Left ventricle myocardium inferior (tissue), 1 donor: ENCODE measurements at regions not wholly inside any gene's neighbourhood (a gene's known extent, or its start where the extent isn't known, plus 50 kb on each side); places are given as distances from the start of the nearest gene placed in this dataset.

Experiments
- DNase-seq: peaks from one replicate; pipeline ENCODE4 v3.0.0-alpha.2; 2020
- H3K27ac ChIP-seq: fragments of 200-600 bp; replicated peaks from 2 replicates; pipeline ENCODE4 v1.8.0; 2021
- H3K27me3 ChIP-seq: fragments of 200-600 bp; 2 replicates; pipeline ENCODE4 v1.8.0; 2021; ENCODE audit warnings: low read depth
- H3K36me3 ChIP-seq: fragments of 200-600 bp; 2 replicates; pipeline ENCODE4 v1.8.0; 2021
- H3K4me1 ChIP-seq: fragments of 200-600 bp; 2 replicates; pipeline ENCODE4 v1.8.0; 2021
- H3K4me3 ChIP-seq: fragments of 200-600 bp; 2 replicates; pipeline ENCODE4 v1.8.0; 2021; ENCODE audit warnings: mild to moderate bottlenecking, moderate library complexity
- H3K9me3 ChIP-seq: fragments of 200-600 bp; replicated peaks from 2 replicates; pipeline ENCODE4 v1.8.0; 2021
- intact Hi-C: fragments of 100-400 bp; cut with micrococcal nuclease; formaldehyde crosslinking; loops from one replicate; pipeline ENCODE4 v1.11.0; 2022
- TF ChIP-seq, protein P1 (sequence below): fragments of 200-600 bp; IDR thresholded peaks from 2 replicates; pipeline ENCODE4 v1.8.0; 2021; ENCODE audit warnings: antibody characterized with exemption, mild to moderate bottlenecking, borderline replicate concordance
- donor health status: DM: no; HTN: yes; CAD: no; lungs with severe emphysema.

DNA sequence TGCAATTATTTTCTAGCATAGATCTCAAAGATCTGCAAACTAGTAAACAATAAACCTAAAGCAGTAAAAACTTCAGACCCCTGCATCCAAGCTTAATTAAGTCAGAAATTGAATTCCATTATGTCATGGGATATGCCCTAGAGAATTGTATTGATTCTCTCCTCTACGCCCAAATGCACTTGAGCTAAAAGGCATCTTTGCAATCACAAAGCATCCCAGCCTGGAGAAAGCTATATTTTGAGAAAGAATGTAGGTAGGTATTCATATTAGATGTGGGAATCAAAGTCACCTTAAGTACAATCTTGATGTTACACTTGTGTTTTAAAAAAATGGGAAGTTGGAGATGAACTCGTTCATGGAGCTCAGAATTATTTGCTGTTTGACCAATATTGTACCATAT lies 386.7 kb downstream of the ADAMTS20 start:
- Histone ChIP-seq H3K36me3 (no peaks in the 10 kb centered on the region), H3K27me3 (no peaks in the 10 kb centered on the region), H3K4me3 (no peak overlapping the region), H3K9me3 (no peaks in the 10 kb centered on the region), H3K4me1 (no peaks in the 10 kb centered on the region), H3K27ac (no peak overlapping the region)
- DNase-seq, result no peak
- intact Hi-C loops, result no loop called here
- TF ChIP-seq, protein P1, sequence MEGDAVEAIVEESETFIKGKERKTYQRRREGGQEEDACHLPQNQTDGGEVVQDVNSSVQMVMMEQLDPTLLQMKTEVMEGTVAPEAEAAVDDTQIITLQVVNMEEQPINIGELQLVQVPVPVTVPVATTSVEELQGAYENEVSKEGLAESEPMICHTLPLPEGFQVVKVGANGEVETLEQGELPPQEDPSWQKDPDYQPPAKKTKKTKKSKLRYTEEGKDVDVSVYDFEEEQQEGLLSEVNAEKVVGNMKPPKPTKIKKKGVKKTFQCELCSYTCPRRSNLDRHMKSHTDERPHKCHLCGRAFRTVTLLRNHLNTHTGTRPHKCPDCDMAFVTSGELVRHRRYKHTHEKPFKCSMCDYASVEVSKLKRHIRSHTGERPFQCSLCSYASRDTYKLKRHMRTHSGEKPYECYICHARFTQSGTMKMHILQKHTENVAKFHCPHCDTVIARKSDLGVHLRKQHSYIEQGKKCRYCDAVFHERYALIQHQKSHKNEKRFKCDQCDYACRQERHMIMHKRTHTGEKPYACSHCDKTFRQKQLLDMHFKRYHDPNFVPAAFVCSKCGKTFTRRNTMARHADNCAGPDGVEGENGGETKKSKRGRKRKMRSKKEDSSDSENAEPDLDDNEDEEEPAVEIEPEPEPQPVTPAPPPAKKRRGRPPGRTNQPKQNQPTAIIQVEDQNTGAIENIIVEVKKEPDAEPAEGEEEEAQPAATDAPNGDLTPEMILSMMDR, result no peak

- TF ChIP-seq, protein P1, result no peak
Measured at GRCh38 chr12:43162138-43162537, 389.9 kb downstream of the ADAMTS20 start.

DNA sequence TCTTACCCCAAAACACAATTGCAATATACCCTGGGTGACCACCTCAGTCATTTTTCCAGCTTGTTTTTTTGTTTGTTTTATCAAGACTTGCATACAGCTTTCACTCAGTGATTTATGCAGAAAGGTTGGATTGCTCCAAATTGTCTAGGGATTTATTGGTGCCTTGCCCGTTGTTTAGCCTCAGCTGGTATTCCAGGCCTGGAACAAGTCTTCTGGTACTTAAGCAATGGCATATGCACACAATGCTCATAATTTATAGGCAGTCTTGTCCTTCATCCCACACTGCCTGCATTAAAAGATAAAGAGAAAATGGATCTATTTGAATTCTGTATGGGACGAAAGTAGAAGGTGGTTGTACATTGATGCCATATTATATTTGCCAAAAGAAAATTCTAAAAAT lies 392.5 kb downstream of the ADAMTS20 start:
- TF ChIP-seq, protein P1, result no peak

More at GRCh38 chr12:43162138-43162537, 389.9 kb downstream of the ADAMTS20 start:
- Histone ChIP-seq H3K4me3 (no peak overlapping the region), H3K4me1 (no peaks in the 10 kb centered on the region), H3K27ac (no peak overlapping the region), H3K36me3 (no peaks in the 10 kb centered on the region), H3K27me3 (no peaks in the 10 kb centered on the region), H3K9me3 (no peaks in the 10 kb centered on the region)
- DNase-seq, result no peak
- intact Hi-C loops, result no loop called here

DNA sequence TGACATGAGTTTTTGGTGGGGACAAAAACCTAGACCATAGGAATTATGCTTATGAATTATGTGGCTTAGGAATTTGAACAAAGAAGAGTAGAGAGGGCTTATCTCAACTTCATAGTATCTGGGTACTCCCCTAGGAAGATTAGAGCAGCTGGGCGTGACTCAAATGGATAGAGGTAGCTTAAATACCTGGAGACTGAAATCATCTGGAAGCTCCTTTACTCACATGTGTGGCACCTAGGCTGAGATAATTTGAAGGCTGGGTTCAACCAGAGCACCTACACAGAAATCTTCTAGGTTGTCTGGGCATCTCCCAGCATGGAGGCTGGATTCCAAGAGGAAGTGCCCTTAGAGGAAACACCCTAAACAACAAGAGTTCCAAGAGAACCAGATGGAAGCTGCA lies 393.9 kb downstream of the ADAMTS20 start:
- TF ChIP-seq, protein P1, result no peak
- Histone ChIP-seq H3K27me3 (no peaks in the 10 kb centered on the region), H3K4me3 (no peak overlapping the region), H3K36me3 (no peaks in the 10 kb centered on the region), H3K4me1 (no peaks in the 10 kb centered on the region), H3K9me3 (no peaks in the 10 kb centered on the region), H3K27ac (no peak overlapping the region)
- intact Hi-C loops, result no loop called here
- no peak for DNase-seq

More for the DNA sequence above, 392.5 kb downstream of the ADAMTS20 start:
- no peaks in the 10 kb centered on the region for H3K4me1 ChIP-seq
- DNase-seq, result no peak
- H3K27ac ChIP-seq, result no peak overlapping the region
- H3K27me3 ChIP-seq, result no peaks in the 10 kb centered on the region
- intact Hi-C loops, result no loop called here
- H3K9me3 ChIP-seq, result no peaks in the 10 kb centered on the region
- no peaks in the 10 kb centered on the region for H3K36me3 ChIP-seq
- H3K4me3 ChIP-seq, result no peak overlapping the region

- no peak overlapping the region for H3K27ac ChIP-seq
- TF ChIP-seq, protein P1, result no peak
- no peaks in the 10 kb centered on the region for H3K27me3 ChIP-seq
Measured at GRCh38 chr12:43155376-43155775, 396.6 kb downstream of the ADAMTS20 start.

More at GRCh38 chr12:43155376-43155775, 396.6 kb downstream of the ADAMTS20 start:
- Histone ChIP-seq H3K36me3 (no peaks in the 10 kb centered on the region), H3K9me3 (no peaks in the 10 kb centered on the region), H3K4me3 (no peak overlapping the region), H3K4me1 (no peaks in the 10 kb centered on the region)
- DNase-seq, result no peak
- intact Hi-C loops, result no loop called here
